OCI-LY7 (cell line): ENCODE measurements at regions not wholly inside any gene's neighbourhood (a gene's known extent, or its start where the extent isn't known, plus 50 kb on each side); places are given as distances from the start of the nearest gene placed in this dataset.

ENCODE experiments used
- EZH2phosphoT487 ChIP-seq: fragments of 200-600 bp; sonication (generic); IDR thresholded peaks from 2 replicates; pipeline ENCODE4 v1.6.1; 2018; ENCODE audit warnings: low read depth, borderline replicate concordance, mild to moderate bottlenecking, mixed run types, antibody characterized with exemption, low read length, moderate library complexity, mixed read lengths
- TF ChIP-seq, protein P1 (sequence below): fragments of 200-600 bp; sonication (generic); conservative IDR thresholded peaks from 2 replicates; pipeline ENCODE4 v1.5.1; 2014; ENCODE audit warnings: mild to moderate bottlenecking, antibody characterized with exemption, low read length, moderate library complexity, mixed read lengths

DNA sequence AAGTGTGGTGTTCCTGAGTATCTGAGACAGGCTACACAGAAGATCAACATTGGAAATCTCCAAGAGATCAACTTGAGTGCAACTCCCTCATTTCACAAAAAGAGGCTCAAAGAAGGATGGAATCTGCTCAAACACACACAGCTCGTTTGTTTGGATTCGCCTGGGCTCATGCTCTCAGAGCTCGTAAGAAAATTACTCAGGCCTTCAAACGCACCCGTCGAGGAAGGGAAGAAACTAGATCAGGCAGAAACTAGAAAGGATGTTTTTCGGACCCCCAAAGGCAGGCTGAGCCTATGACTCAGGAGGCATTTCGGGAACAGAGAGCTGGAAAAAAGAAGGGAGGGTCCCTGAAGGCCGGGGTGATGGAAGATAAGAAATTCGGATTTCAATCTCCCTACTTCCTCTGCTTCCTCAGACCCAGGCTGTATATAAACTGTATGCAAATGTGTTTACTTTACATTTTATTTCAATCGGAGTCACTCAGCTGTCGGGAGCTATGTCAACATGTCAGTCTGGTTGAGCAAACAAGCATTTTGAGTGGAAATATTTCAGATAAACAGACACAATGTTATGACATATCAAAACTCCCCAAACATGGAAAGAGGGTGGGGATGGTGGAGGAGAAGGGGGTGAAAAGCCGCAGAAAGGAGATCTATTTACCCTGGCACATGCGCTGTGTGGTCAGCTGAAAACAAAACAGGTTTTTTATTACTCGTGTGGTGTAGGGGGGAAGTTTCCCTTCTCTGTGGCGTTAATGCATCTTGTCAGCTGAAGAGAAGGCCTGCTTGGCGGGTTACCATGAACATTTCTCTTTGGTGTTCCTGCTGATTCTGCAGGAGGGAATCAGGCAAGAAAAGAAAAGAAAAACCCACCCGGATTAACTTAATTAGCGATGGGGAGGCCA is 129.1 kb upstream of the TBX3 start:
- TF ChIP-seq, protein P1, sequence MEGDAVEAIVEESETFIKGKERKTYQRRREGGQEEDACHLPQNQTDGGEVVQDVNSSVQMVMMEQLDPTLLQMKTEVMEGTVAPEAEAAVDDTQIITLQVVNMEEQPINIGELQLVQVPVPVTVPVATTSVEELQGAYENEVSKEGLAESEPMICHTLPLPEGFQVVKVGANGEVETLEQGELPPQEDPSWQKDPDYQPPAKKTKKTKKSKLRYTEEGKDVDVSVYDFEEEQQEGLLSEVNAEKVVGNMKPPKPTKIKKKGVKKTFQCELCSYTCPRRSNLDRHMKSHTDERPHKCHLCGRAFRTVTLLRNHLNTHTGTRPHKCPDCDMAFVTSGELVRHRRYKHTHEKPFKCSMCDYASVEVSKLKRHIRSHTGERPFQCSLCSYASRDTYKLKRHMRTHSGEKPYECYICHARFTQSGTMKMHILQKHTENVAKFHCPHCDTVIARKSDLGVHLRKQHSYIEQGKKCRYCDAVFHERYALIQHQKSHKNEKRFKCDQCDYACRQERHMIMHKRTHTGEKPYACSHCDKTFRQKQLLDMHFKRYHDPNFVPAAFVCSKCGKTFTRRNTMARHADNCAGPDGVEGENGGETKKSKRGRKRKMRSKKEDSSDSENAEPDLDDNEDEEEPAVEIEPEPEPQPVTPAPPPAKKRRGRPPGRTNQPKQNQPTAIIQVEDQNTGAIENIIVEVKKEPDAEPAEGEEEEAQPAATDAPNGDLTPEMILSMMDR = no peak
- TF ChIP-seq EZH2phosphoT487 = no peak
